Ovary (tissue), 3 donors: ENCODE measurements at regions not wholly inside any gene's neighbourhood (a gene's known extent, or its start where the extent isn't known, plus 50 kb on each side); places are given as distances from the start of the nearest gene placed in this dataset.

Source experiments
- CTCF ChIP-seq, 3 donors: fragments of 450-650 bp in 2 of 3; fragments of 200-600 bp in 1 of 3; IDR thresholded peaks; one replicate each; pipeline versions ENCODE4 v1.5.1 to v1.8.0; 2016 to 2022; ENCODE audit warnings: antibody characterized with exemption in 3 of 3, mild to moderate bottlenecking in 1 of 3
- EP300 ChIP-seq: sonication (generic); formaldehyde crosslinking; IDR thresholded peaks from one replicate; pipeline ENCODE4 v1.6.1; 2017; ENCODE audit warnings: antibody characterized with exemption
- POLR2A ChIP-seq: fragments of 450-650 bp; IDR thresholded peaks from one replicate; pipeline ENCODE4 v1.6.1; 2017; ENCODE audit warnings: antibody characterized with exemption, mild to moderate bottlenecking, moderate library complexity
- donor health status: DM: no; HTN: no; CAD: no.

- no peak for TF ChIP-seq CTCF (IDR thresholded peaks at IDR 0.05)
- TF ChIP-seq EP300: no peak
- no peak for TF ChIP-seq POLR2A
These were observed 154.9 kb upstream of the CCND2 start for GRCh38 chr12:4118601-4119156.
